ENCODE measurements at regions not wholly inside any gene's neighbourhood (a gene's known extent, or its start where the extent isn't known, plus 50 kb on each side); places are given as distances from the start of the nearest gene placed in this dataset.
"Not testable (repeated sequence)": the region's sequence is repeated elsewhere in the genome, so short reads cannot be mapped to it uniquely, and the experiment has no call there.

DNA sequence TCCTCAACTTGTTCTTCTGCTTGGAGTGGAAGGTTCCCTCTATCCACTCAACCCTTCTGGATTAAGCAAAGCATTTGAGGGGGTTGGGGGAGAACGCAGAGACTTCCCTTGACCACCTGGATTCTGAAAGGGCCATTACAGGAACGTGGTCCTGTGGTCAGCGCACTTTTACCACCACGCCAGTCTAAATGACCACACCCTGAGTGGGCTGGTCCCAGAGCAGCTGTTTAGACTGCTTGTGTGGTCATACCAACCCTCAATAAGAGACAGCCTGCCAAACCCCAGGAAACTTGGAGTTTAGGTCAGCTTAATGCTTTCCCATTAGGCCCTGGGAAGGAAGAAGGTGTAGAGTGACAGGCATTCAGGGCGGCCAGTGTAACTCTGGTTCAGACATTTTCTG lies 165.5 kb upstream of the ATP2B1 start:
- DNase-seq, result no peak

DNA sequence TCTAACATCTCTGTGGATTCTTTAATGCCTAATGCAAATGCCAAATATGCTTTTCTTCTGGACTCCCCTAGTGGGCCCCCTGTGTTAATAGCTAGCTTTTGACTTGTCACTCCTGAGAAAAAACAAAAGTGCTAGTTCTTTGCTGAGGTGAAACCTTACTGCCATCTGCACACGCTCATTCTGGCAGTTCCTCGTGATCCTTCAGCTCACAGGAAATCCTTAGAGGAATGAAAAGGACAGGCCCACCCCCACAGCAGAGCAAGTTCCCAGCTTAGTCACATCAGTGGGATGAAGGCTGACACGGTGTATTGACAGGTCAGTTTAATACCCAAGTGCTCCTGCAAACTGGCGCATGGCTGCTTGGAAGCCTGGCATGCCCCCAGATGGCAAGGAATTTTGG lies 165.1 kb upstream of the ATP2B1 start:
- DNase-seq, result peak; percentile 47 to 66 (median 56)

DNA sequence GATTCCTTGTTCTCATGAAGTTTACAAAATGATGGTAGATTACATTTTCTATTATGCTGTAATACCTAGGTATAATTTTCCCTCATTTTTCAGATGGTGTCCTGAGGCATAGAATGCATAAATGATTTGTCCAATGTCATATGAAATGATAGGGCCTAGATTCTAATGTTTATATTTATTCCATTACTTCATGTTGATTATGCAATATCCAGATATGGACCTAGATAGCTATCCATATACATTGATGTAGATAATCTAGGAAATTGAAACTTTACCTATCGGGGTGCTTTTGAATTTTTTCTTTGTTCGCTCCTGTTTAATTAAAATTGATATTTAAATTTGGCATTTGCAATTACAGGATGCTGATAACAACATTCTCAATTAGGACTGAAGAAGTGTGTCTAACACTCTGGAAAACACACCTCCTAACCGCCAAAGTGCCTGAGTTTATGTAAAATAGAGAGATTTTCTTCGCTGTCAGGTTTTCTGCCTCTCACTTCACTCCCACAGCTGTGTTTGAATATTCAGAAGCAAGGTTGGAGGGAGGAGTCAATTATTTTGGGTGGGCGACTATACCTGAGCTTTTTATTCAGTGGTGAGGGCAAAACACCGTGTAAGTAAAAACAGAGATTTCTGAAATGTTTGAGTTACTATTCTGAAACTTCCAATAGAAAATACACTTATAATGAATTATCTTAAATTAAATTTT lies 164.4 kb upstream of the ATP2B1 start:
- DNase-seq, result no peak

- DNase-seq, result no peak
Observed at GRCh38 chr12:89870413-89871184, 162.0 kb upstream of the ATP2B1 start.

GRCh38 chr12:89867611-89868010 lies 159.0 kb upstream of the ATP2B1 start:
- DNase-seq, result not testable (repeated sequence)

DNA sequence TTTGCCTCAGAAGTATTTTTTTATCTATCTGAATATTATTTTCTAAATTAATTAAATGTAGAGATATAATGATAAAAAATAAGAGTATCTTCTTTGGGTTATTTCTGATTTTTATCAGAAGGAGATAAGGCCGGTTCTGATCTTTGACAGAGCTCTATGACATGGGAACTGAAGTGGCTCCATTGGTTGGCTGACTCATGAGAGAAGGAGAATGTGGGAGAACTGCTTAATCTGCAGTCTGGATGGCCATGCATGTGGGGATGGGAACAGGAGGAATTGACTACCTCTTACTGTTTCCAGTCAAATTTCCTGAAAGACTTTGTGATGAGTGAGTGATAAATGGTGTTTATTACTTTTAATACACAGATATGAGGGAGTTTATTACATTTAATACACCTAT lies 155.8 kb upstream of the ATP2B1 start:
- peak; percentile 34 to 72 (median 59) for DNase-seq

- DNase-seq, result peak; percentile 42 to 92 (median 66)
Observed at GRCh38 chr12:89863968-89864367, 155.3 kb upstream of the ATP2B1 start.

DNA sequence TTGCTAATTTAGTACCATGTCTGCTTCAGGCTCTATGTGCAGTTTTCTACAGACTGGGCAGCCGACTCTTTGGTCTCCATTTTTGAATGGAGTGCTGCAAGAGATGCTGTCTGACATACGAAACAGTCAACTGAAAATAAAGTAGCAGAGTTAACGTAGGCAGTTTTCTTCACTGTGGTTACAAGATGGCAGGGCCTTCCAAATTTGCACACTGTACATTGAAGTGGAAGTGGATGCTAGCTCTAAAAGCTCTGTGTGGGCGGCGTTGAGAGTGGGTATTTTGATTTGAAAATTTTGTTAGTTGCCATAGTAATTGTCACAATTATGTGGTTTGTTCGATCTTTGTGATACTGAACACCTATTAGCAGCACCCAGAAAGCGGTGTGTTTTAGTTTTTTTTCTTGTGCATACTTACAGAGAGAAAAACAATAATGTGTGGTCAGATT lies 154.9 kb upstream of the ATP2B1 start:
- peak; percentile 37 to 69 (median 58) for DNase-seq

GRCh38 chr12:89862511-89863445 lies 154.1 kb upstream of the ATP2B1 start:
- peak; percentile 82 to 96 (median 90) for DNase-seq

DNA sequence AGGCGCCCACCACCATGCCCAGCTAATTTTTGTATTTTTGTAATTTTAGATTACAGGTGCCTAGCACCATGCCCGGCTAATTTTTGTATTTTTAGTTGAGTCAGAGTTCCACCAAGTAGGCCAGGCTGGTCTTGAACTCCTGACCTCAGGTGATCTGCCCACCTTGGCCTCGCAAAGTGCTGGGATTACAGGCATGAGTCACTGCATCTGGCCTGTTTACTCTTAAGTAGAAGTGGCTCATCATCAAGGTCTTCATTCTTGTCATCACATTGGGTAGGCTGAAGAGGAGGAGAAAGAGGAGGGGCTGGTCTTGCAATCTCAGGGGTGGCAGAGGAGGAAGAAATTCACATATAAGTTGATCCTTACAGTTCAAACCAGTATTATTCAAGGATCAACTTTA lies 152.4 kb upstream of the ATP2B1 start:
- peak in 3 of 4 experiments; percentile 9 to 43 (median 19) for DNase-seq

- peak in 1 of 4 experiments; percentile 14 for DNase-seq
Observed at GRCh38 chr12:89859508-89860220, 151.0 kb upstream of the ATP2B1 start.

DNA sequence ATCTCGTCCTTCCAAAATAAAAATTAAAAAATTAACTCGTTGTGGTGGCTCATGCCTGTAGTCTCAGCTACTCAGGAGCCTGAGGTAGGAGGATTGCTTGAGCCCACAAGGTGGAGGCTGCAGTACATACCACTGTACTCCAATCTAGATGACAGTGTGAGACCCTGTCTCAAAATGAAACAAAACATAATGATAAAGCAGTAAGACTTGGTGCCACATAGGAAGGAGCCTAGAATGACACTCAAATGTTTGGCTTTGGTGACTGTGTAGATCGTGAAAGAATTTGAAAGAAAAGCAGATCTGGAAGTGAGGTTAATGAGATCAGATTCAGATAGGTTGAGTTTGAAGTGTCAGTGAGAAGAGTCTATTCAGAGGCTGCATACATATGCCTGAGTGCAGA lies 150.1 kb upstream of the ATP2B1 start:
- no peak for DNase-seq

DNA sequence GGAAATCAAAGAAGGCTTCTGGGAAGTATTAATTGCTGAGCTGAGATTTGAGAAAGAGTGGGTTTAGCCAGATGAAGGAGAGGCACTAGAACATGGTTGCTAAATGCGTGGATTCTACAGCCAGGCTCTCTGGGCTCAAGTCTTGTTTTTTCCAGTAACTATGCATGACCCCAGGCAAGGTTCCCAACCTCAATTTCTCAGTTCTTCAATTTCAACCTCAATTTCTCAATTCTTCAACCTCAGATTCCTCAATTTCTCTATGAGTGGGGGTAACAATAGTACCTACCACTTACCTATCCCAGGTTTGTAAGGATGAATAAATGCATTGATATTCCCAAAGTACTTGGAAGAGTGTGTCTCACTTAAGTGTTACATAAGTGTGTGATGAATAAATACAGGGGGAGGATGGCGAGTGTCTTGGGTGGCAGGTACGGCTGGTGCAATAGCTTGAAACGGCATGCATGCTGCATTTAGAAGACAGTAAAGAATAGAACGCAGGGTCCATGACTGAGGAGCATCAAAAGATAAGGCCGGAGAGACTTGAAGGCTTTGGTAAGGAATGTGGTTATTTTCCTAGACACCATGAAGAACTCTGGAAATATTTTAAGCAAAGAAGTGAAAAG lies 149.1 kb upstream of the ATP2B1 start:
- peak; percentile 39 to 68 (median 61) for DNase-seq

DNA sequence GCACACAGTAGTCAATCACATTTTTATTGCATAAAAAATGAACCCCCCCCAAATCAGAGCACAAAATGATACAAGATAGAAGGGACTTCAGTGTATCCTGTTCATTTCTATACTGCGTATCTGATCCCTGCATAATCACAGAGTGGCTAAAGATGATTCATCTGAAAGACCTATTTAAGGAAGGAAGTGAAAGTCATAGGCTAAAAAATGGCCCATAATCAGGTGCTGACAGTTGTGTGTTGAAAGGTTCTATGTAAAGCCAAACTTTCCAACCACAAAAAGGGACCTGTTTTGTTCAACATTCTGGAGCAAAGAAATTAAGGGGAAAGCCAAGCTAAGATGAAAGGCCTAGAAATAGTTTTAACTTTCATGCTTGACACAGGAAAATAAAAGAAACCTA lies 147.8 kb upstream of the ATP2B1 start:
- peak; percentile 63 to 87 (median 72) for DNase-seq

GRCh38 chr12:89848732-89849131 lies 140.1 kb upstream of the ATP2B1 start:
- no peak for DNase-seq

GRCh38 chr12:89846473-89847055 lies 137.9 kb upstream of the ATP2B1 start:
- peak; percentile 22 to 85 (median 61) for DNase-seq

GRCh38 chr12:89845767-89846166 lies 137.1 kb upstream of the ATP2B1 start:
- DNase-seq, result no peak

DNA sequence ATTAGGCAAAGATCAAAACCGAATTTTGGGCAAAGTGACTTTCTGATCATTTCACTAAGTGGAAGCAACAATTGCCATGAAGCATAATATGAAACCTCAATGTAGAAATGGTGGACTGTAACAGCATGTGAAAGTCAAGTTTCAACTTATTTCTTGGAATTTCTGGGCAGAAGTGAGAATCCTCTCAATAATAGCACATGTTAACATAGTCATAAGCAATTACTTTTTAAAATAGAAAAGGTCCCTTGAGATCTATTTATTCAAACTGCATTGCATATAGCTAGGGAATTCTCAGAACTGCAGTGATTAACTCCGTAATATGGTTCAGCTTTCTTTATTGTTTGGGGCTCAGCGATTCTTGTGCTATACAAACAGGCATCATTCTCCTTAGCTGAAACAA lies 136.7 kb upstream of the ATP2B1 start:
- no peak for DNase-seq

DNA sequence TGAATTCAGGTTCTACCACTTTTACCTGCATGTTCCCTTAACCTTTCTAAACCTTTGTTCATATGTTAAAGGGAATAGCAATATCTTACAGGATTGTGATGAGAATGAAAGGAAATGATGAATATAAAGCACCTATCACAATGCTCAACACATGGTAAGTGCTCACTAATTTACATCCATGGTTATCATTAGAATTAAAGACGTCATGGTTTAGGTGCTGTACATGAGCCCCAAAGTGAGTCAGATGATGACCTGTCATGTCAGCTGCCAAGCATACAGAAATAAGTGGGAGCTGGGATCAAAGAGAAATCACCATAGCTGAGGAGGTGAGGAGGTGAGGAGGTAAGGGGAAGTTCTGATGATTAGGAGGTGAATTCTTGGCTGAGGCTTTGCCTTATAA lies 135.9 kb upstream of the ATP2B1 start:
- DNase-seq, result no peak

DNA sequence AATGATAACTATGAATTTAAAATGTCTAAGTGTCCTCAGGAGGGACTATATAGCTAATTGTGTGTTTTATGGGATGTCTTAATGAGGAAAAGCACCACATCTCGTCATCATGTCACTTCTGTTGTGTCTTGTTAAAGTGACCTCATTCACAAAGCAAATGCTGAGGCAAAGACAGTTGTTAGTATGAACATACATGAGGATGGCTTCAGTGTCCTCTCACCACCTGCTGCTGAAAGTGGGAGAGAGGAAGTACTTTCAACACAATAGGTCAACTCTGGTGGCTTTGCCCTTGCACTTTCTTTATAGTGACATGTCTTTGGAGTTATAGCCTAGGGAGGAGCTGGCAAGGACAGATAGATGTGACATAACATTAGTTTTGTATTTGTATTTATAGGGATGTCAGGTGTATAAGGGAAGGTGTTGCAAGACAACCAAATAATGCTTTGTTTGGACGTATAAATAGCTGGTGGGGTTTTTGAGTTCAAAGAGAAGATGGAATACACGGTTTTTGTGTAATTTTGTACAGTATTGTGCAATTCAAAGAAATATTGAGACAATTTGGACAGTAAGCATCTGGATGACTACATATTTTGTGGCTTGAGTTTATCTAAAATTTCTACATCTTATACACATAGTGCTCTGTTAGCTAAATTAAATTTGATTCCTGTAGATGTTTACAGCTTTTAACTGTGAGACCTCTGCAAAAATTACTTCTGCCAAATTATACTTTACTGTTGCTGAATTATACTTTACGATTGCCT lies 131.7 kb upstream of the ATP2B1 start:
- peak in 3 of 4 experiments; percentile 11 to 45 (median 17) for DNase-seq

Data from suppressor macrophage (primary cell).